MCF 10A (cell line): ENCODE measurements at regions not wholly inside any gene's neighbourhood (a gene's known extent, or its start where the extent isn't known, plus 50 kb on each side); places are given as distances from the start of the nearest gene placed in this dataset.
"Not testable (repeated sequence)": the region's sequence is repeated elsewhere in the genome, so short reads cannot be mapped to it uniquely, and the experiment has no call there.

Source experiments
- BruUV-seq: library from RNA; stranded (reverse); fragments of 400-500 nt; replicated peaks from 2 replicates; lab custom pipeline; 2021; lab: Mats Ljungman, UMichigan
- CTCF ChIA-PET: fragments of 300-600 bp; sonication (Branson Sonifier 250); formaldehyde crosslinking; extraction: SDS; loops from one replicate; lab custom pipeline; 2021; ENCODE audit warnings: antibody characterized with exemption, inconsistent platforms; lab: Yijun Ruan, JAX
- POLR2A ChIA-PET: fragments of 300-600, 350-650 bp; sonication (Branson Sonifier 250); formaldehyde crosslinking; extraction: SDS; loops from one replicate; lab custom pipeline; 2020; ENCODE audit warnings: antibody characterized with exemption, inconsistent platforms; lab: Yijun Ruan, JAX
- DNase-seq: peaks from one replicate; pipeline ENCODE4 v3.0.0-alpha.2; 2018; ENCODE audit not compliant: unreplicated experiment
- H3K27ac Mint-ChIP-seq: one replicate; pipeline ENCODE4 v1.8.0; 2022; ENCODE audit warnings: mild to moderate bottlenecking, low read depth, mixed read lengths; ENCODE audit not compliant: unreplicated experiment
- H3K27me3 Mint-ChIP-seq: one replicate; pipeline ENCODE4 v1.8.0; 2022; ENCODE audit warnings: mixed read lengths; ENCODE audit not compliant: insufficient read depth, unreplicated experiment
- H3K36me3 Mint-ChIP-seq: one replicate; pipeline ENCODE4 v1.8.0; 2022; ENCODE audit warnings: mild to moderate bottlenecking, moderate library complexity, mixed read lengths; ENCODE audit not compliant: insufficient read depth, unreplicated experiment
- H3K4me1 Mint-ChIP-seq: one replicate; pipeline ENCODE4 v1.8.0; 2022; ENCODE audit warnings: mixed read lengths; ENCODE audit not compliant: insufficient read depth, unreplicated experiment
- H3K4me3 Mint-ChIP-seq: one replicate; pipeline ENCODE4 v1.8.0; 2022; ENCODE audit warnings: mild to moderate bottlenecking, moderate library complexity, mixed read lengths; ENCODE audit not compliant: unreplicated experiment
- H3K9me3 Mint-ChIP-seq: one replicate; pipeline ENCODE4 v1.8.0; 2022; ENCODE audit warnings: mixed read lengths; ENCODE audit not compliant: unreplicated experiment
- intact Hi-C: fragments of 100-400 bp; cut with micrococcal nuclease; formaldehyde crosslinking; loops from 2 replicates; pipeline ENCODE4 v1.14.1; 2022
- TF ChIP-seq, protein P1 (sequence below): fragments of 200-600 bp; IDR thresholded peaks from one replicate; pipeline ENCODE4 v1.8.0; 2022; ENCODE audit warnings: antibody characterized with exemption, mild to moderate bottlenecking; ENCODE audit not compliant: unreplicated experiment

- TF ChIP-seq, protein P1, sequence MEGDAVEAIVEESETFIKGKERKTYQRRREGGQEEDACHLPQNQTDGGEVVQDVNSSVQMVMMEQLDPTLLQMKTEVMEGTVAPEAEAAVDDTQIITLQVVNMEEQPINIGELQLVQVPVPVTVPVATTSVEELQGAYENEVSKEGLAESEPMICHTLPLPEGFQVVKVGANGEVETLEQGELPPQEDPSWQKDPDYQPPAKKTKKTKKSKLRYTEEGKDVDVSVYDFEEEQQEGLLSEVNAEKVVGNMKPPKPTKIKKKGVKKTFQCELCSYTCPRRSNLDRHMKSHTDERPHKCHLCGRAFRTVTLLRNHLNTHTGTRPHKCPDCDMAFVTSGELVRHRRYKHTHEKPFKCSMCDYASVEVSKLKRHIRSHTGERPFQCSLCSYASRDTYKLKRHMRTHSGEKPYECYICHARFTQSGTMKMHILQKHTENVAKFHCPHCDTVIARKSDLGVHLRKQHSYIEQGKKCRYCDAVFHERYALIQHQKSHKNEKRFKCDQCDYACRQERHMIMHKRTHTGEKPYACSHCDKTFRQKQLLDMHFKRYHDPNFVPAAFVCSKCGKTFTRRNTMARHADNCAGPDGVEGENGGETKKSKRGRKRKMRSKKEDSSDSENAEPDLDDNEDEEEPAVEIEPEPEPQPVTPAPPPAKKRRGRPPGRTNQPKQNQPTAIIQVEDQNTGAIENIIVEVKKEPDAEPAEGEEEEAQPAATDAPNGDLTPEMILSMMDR, result no peak
- no peak overlapping the region for H3K27ac Mint-ChIP-seq
- H3K36me3 Mint-ChIP-seq, result no peaks in the 10 kb centered on the region
- BruUV-seq, result no TSS peak
- no peak overlapping the region for H3K4me3 Mint-ChIP-seq
- no peaks in the 10 kb centered on the region for H3K4me1 Mint-ChIP-seq
- H3K9me3 Mint-ChIP-seq, result peaks cover 16% of the 10 kb centered on the region
- H3K27me3 Mint-ChIP-seq, result no peaks in the 10 kb centered on the region
- ChIA-PET POLR2A (no interaction called here), CTCF (no interaction called here)
- intact Hi-C loops, result no loop called here
- no peak for DNase-seq
Measured at GRCh38 chr2:16067444-16067843, 127.1 kb downstream of the MYCN start.

GRCh38 chr2:16067037-16067406 is 126.7 kb downstream of the MYCN start:
- no peak overlapping the region for H3K27ac Mint-ChIP-seq
- no peaks in the 10 kb centered on the region for H3K4me1 Mint-ChIP-seq
- no TSS peak for BruUV-seq
- POLR2A ChIA-PET, result no interaction called here
- H3K27me3 Mint-ChIP-seq, result no peaks in the 10 kb centered on the region
- H3K36me3 Mint-ChIP-seq, result no peaks in the 10 kb centered on the region
- peaks cover 15% of the 10 kb centered on the region for H3K9me3 Mint-ChIP-seq
- intact Hi-C loops, result no loop called here
- no peak overlapping the region for H3K4me3 Mint-ChIP-seq
- no peak for DNase-seq
- TF ChIP-seq, protein P1, result no peak
- CTCF ChIA-PET, result no interaction called here

- ChIA-PET POLR2A (no interaction called here), CTCF (interaction anchor here (0.6 to 0.7 kb wide), 2 partner anchors 13 to 44 kb away, joined by 3 read pairs; no protein-coding TSS in a partner anchor)
- no peaks in the 10 kb centered on the region for H3K27me3 Mint-ChIP-seq
- H3K36me3 Mint-ChIP-seq, result no peaks in the 10 kb centered on the region
- no TSS peak for BruUV-seq
- H3K4me1 Mint-ChIP-seq, result no peaks in the 10 kb centered on the region
- no peak overlapping the region for H3K4me3 Mint-ChIP-seq
- no peak for DNase-seq
- H3K27ac Mint-ChIP-seq, result no peak overlapping the region
- intact Hi-C loops, result no loop called here
- peaks cover 15% of the 10 kb centered on the region for H3K9me3 Mint-ChIP-seq
- TF ChIP-seq, protein P1, result no peak
Measured at GRCh38 chr2:16066261-16067036, 126.1 kb downstream of the MYCN start.

DNA sequence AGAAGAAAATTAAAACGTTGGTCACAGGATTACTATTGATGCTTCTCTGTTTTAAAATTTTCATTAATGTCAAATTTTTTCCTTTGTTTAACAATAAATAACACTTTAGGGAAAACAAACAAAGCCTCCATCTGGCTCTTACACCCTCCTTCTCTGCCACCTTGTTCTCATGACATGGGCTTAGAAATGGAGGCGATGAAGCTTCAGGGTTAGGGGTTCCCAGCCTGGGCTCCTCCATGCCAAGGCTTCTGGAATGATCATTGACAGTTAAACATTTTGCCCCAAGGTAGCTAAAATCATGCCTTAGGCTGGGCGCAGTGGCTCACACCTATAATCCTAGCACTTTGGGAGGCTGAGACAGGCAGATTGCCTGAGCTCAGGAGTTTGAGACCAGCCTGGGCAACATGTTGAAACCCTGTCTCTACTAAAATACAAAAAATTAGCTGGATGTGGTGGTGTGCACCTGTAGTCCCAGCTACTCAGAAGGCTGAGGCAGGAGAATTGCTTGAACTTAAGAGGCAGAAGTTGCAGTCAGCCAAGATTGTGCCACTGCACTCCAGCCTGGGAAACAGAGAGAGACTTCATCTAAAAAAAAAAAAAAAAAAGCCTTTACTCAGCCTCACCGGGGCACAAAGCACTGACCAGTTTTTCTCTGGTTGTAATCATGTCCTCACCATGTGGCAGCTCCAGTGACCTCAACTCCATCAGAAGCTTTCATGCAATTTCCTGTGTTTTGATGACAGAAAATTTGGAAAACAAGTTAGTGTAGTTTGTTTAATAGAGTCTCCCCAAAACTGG is 125.1 kb downstream of the MYCN start:
- POLR2A ChIA-PET, H3K4me3 Mint-ChIP-seq, H3K36me3 Mint-ChIP-seq, H3K27me3 Mint-ChIP-seq, DNase-seq, H3K4me1 Mint-ChIP-seq, BruUV-seq, intact Hi-C loops, H3K27ac Mint-ChIP-seq: not testable (repeated sequence)
- CTCF ChIA-PET, result interaction anchor here (0.6 to 0.7 kb wide), 2 partner anchors 12 to 43 kb away, joined by 3 read pairs; no protein-coding TSS in a partner anchor
- peaks cover 15% of the 10 kb centered on the region for H3K9me3 Mint-ChIP-seq
